ENCODE measurements at regions not wholly inside any gene's neighbourhood (a gene's known extent, or its start where the extent isn't known, plus 50 kb on each side); places are given as distances from the start of the nearest gene placed in this dataset.

GRCh38 chr11:134582770-134583095 lies 170.7 kb upstream of the B3GAT1 start:
- DNase-seq, result no peak

- DNase-seq, result no peak
Measured at GRCh38 chr11:134581966-134582769, 170.1 kb upstream of the B3GAT1 start.

- no peak for DNase-seq
Measured at GRCh38 chr11:134581121-134581626, 169.1 kb upstream of the B3GAT1 start.

- no peak for DNase-seq
Measured at GRCh38 chr11:134580610-134580975, 168.6 kb upstream of the B3GAT1 start.

- no peak for DNase-seq
Measured at GRCh38 chr11:134579724-134580609, 167.9 kb upstream of the B3GAT1 start.

GRCh38 chr11:134578807-134579723 lies 167.0 kb upstream of the B3GAT1 start:
- DNase-seq, result no peak

GRCh38 chr11:134577751-134578395 lies 165.8 kb upstream of the B3GAT1 start:
- DNase-seq, result no peak

GRCh38 chr11:134576721-134577171 lies 164.7 kb upstream of the B3GAT1 start:
- DNase-seq, result no peak

GRCh38 chr11:134576286-134576685 lies 164.2 kb upstream of the B3GAT1 start:
- DNase-seq, result no peak

- DNase-seq, result no peak
Measured at GRCh38 chr11:134575504-134576230, 163.6 kb upstream of the B3GAT1 start.

- no peak for DNase-seq
Measured at GRCh38 chr11:134574947-134575346, 162.9 kb upstream of the B3GAT1 start.

GRCh38 chr11:134574425-134574824 lies 162.4 kb upstream of the B3GAT1 start:
- DNase-seq, result no peak

- no peak for DNase-seq
Measured at GRCh38 chr11:134573857-134574256, 161.8 kb upstream of the B3GAT1 start.

- no peak for DNase-seq
Measured at GRCh38 chr11:134572741-134573675, 161.0 kb upstream of the B3GAT1 start.

- DNase-seq, result no peak
Measured at GRCh38 chr11:134571301-134571700, 159.3 kb upstream of the B3GAT1 start.

GRCh38 chr11:134569195-134569594 lies 157.2 kb upstream of the B3GAT1 start:
- no peak for DNase-seq

- DNase-seq, result no peak
Measured at GRCh38 chr11:134566311-134566710, 154.3 kb upstream of the B3GAT1 start.

- no peak for DNase-seq
Measured at GRCh38 chr11:134565343-134565891, 153.4 kb upstream of the B3GAT1 start.

- DNase-seq, result no peak
Measured at GRCh38 chr11:134564472-134565200, 152.6 kb upstream of the B3GAT1 start.

Measured in OCI-M1 (cell line).